Stomach smooth muscle (tissue), 2 donors: ENCODE measurements at regions not wholly inside any gene's neighbourhood (a gene's known extent, or its start where the extent isn't known, plus 50 kb on each side); places are given as distances from the start of the nearest gene placed in this dataset.
"Not testable (repeated sequence)": the region's sequence is repeated elsewhere in the genome, so short reads cannot be mapped to it uniquely, and the experiment has no call there.

Experiments used
- H3K27ac ChIP-seq: one replicate; pipeline ENCODE4 v1.7.0; 2013; ENCODE audit warnings: mild to moderate bottlenecking, low read length, inconsistent platforms
- H3K27me3 ChIP-seq, 2 donors: one replicate each; pipeline ENCODE4 v1.7.0; 2013; ENCODE audit warnings: low read length in 2 of 2; ENCODE audit not compliant: insufficient read depth in 2 of 2, control insufficient read depth in 1 of 2
- H3K36me3 ChIP-seq, 2 donors: one replicate each; pipeline ENCODE4 v1.7.0; 2013; ENCODE audit warnings: low read length in 2 of 2; ENCODE audit not compliant: control insufficient read depth in 2 of 2, insufficient read depth in 2 of 2
- H3K4me1 ChIP-seq: one replicate; pipeline ENCODE4 v1.7.0; 2013; ENCODE audit warnings: low read length; ENCODE audit not compliant: control insufficient read depth, insufficient read depth
- H3K4me3 ChIP-seq, 2 donors: one replicate each; pipeline ENCODE4 v1.7.0; 2013; ENCODE audit warnings: low read length in 2 of 2
- H3K9ac ChIP-seq, 2 donors: one replicate each; pipeline ENCODE4 v1.7.0; 2013; ENCODE audit warnings: low read length in 2 of 2, mild to moderate bottlenecking in 1 of 2
- H3K9me3 ChIP-seq, 2 donors: one replicate each; pipeline ENCODE4 v1.7.0; 2013; ENCODE audit warnings: low read length in 2 of 2; ENCODE audit not compliant: control insufficient read depth in 2 of 2
- donor health status: healthy.
- donor health status: Pancreatic carcinoma.

- not testable (repeated sequence) for H3K4me3 ChIP-seq, H3K36me3 ChIP-seq, H3K9me3 ChIP-seq, H3K27ac ChIP-seq, H3K4me1 ChIP-seq, H3K27me3 ChIP-seq, H3K9ac ChIP-seq
Observed at GRCh38 chr11:71088314-71089215, 163.8 kb downstream of the SHANK2 start.

- Histone ChIP-seq H3K36me3 (no peaks in the 10 kb centered on the region), H3K9ac (no peak overlapping the region), H3K4me1 (no peaks in the 10 kb centered on the region), H3K9me3 (no peaks in the 10 kb centered on the region), H3K27me3 (no peaks in the 10 kb centered on the region), H3K27ac (no peak overlapping the region), H3K4me3 (no peak overlapping the region)
Observed at GRCh38 chr11:71086687-71087258, 165.6 kb downstream of the SHANK2 start.

GRCh38 chr11:71084306-71085012 is 167.9 kb downstream of the SHANK2 start:
- H3K27ac ChIP-seq, result no peak overlapping the region
- H3K27me3 ChIP-seq, result no peaks in the 10 kb centered on the region
- no peak overlapping the region for H3K9ac ChIP-seq
- H3K4me3 ChIP-seq, result no peak overlapping the region
- H3K36me3 ChIP-seq, result no peaks in the 10 kb centered on the region
- no peaks in the 10 kb centered on the region for H3K9me3 ChIP-seq
- H3K4me1 ChIP-seq, result peaks cover 5% of the 10 kb centered on the region

- Histone ChIP-seq H3K27me3 (no peaks in the 10 kb centered on the region), H3K27ac (no peak overlapping the region), H3K9me3 (no peaks in the 10 kb centered on the region), H3K4me3 (no peak overlapping the region), H3K4me1 (peaks cover 5% of the 10 kb centered on the region), H3K9ac (no peak overlapping the region), H3K36me3 (no peaks in the 10 kb centered on the region)
Observed at GRCh38 chr11:71083105-71083504, 169.3 kb downstream of the SHANK2 start.

GRCh38 chr11:71082454-71082853 is 169.9 kb downstream of the SHANK2 start:
- H3K4me3 ChIP-seq, result no peak overlapping the region
- no peaks in the 10 kb centered on the region for H3K27me3 ChIP-seq
- no peaks in the 10 kb centered on the region for H3K36me3 ChIP-seq
- no peak overlapping the region for H3K27ac ChIP-seq
- peaks cover 0 to 6% of the 10 kb centered on the region in 2 donors for H3K9me3 ChIP-seq
- H3K9ac ChIP-seq, result no peak overlapping the region
- H3K4me1 ChIP-seq, result peaks cover 5% of the 10 kb centered on the region

- Histone ChIP-seq H3K4me3 (no peak overlapping the region), H3K4me1 (peaks cover 5% of the 10 kb centered on the region), H3K9me3 (peaks cover 0 to 6% of the 10 kb centered on the region in 2 donors), H3K9ac (no peak overlapping the region), H3K27ac (no peak overlapping the region), H3K27me3 (no peaks in the 10 kb centered on the region), H3K36me3 (no peaks in the 10 kb centered on the region)
Observed at GRCh38 chr11:71081704-71082230, 170.6 kb downstream of the SHANK2 start.

- H3K4me3 ChIP-seq, result no peak overlapping the region
- H3K36me3 ChIP-seq, result no peaks in the 10 kb centered on the region
- H3K9ac ChIP-seq, result no peak overlapping the region
- peaks cover 5% of the 10 kb centered on the region for H3K4me1 ChIP-seq
- peaks cover 0 to 6% of the 10 kb centered on the region in 2 donors for H3K9me3 ChIP-seq
- peaks cover 0 to 3% of the 10 kb centered on the region in 2 donors for H3K27me3 ChIP-seq
- no peak overlapping the region for H3K27ac ChIP-seq
Observed at GRCh38 chr11:71080239-71081097, 171.9 kb downstream of the SHANK2 start.

- no peak overlapping the region for H3K4me3 ChIP-seq
Observed at GRCh38 chr11:71079795-71080194, 172.6 kb downstream of the SHANK2 start.

GRCh38 chr11:71078482-71078881 is 173.9 kb downstream of the SHANK2 start:
- Histone ChIP-seq H3K4me1 (peaks cover 5% of the 10 kb centered on the region), H3K9ac (no peak overlapping the region), H3K27ac (no peak overlapping the region), H3K4me3 (no peak overlapping the region), H3K27me3 (peaks cover 0 to 3% of the 10 kb centered on the region in 2 donors), H3K9me3 (peaks cover 0 to 6% of the 10 kb centered on the region in 2 donors), H3K36me3 (no peaks in the 10 kb centered on the region)

More at GRCh38 chr11:71079795-71080194, 172.6 kb downstream of the SHANK2 start:
- H3K27ac ChIP-seq, result no peak overlapping the region
- H3K36me3 ChIP-seq, result no peaks in the 10 kb centered on the region
- H3K4me1 ChIP-seq, result peaks cover 5% of the 10 kb centered on the region
- H3K9ac ChIP-seq, result no peak overlapping the region
- H3K9me3 ChIP-seq, result peaks cover 0 to 6% of the 10 kb centered on the region in 2 donors
- peaks cover 0 to 3% of the 10 kb centered on the region in 2 donors for H3K27me3 ChIP-seq
